ENCODE measurements at regions not wholly inside any gene's neighbourhood (a gene's known extent, or its start where the extent isn't known, plus 50 kb on each side); places are given as distances from the start of the nearest gene placed in this dataset.
A peak's percentile ranks its signal among the peaks of the same experiment; 100 is the strongest.

GRCh38 chrX:92231391-92231790 lies 452.2 kb downstream of the PCDH11X start:
- Mint-ChIP-seq H3K9me3 (ENCODE audit: unreplicated experiment) (no peaks in the 10 kb centered on the region), H3K27ac (ENCODE audit: low read depth, unreplicated experiment) (no peak overlapping the region), H3K27me3 (ENCODE audit: insufficient read depth, unreplicated experiment) (peaks cover 11% of the 10 kb centered on the region), H3K4me1 (ENCODE audit: insufficient read depth, unreplicated experiment) (no peaks in the 10 kb centered on the region), H3K4me3 (ENCODE audit: unreplicated experiment) (no peak overlapping the region), H3K36me3 (ENCODE audit: insufficient read depth, unreplicated experiment) (no peaks in the 10 kb centered on the region)
- intact Hi-C loops (cut with micrococcal nuclease): loop anchor here (5.0 to 10.0 kb wide), 2 partner anchors 543 to 1191 kb away; no protein-coding TSS in a partner anchor
- BruUV-seq (replicated peaks): no TSS peak
- no peak for TF ChIP-seq CTCF (IDR thresholded peaks at IDR 0.05; ENCODE audit: unreplicated experiment)
- no peak for DNase-seq (ENCODE audit: unreplicated experiment)
- POLR2A ChIA-PET: no interaction called here
- CTCF ChIA-PET: interaction anchor here (0.6 to 1.0 kb wide), 5 partner anchors 11 to 1307 kb away, joined by 3 to 7 read pairs (median 4); no protein-coding TSS in a partner anchor

GRCh38 chrX:92232182-92232581 lies 453.0 kb downstream of the PCDH11X start:
- Mint-ChIP-seq H3K4me3 (ENCODE audit: unreplicated experiment) (no peak overlapping the region), H3K27me3 (ENCODE audit: insufficient read depth, unreplicated experiment) (peaks cover 12% of the 10 kb centered on the region), H3K4me1 (ENCODE audit: insufficient read depth, unreplicated experiment) (no peaks in the 10 kb centered on the region), H3K36me3 (ENCODE audit: insufficient read depth, unreplicated experiment) (no peaks in the 10 kb centered on the region), H3K9me3 (ENCODE audit: unreplicated experiment) (no peaks in the 10 kb centered on the region), H3K27ac (ENCODE audit: low read depth, unreplicated experiment) (no peak overlapping the region)
- DNase-seq (ENCODE audit: unreplicated experiment): peak; percentile 31
- intact Hi-C loops (cut with micrococcal nuclease): loop anchor here (2.0 to 10.0 kb wide), 3 partner anchors 543 to 1307 kb away; no protein-coding TSS in a partner anchor
- no TSS peak for BruUV-seq (replicated peaks)
- TF ChIP-seq CTCF (IDR thresholded peaks at IDR 0.05; ENCODE audit: unreplicated experiment): peak; percentile 55
- ChIA-PET POLR2A (no interaction called here), CTCF (interaction anchor here (0.8 to 1.4 kb wide), 3 partner anchors 9 to 1306 kb away, joined by 4 to 6 read pairs (median 5); no protein-coding TSS in a partner anchor)

GRCh38 chrX:92241249-92241648 lies 462.1 kb downstream of the PCDH11X start:
- Mint-ChIP-seq H3K27me3 (ENCODE audit: insufficient read depth, unreplicated experiment) (peaks cover 14% of the 10 kb centered on the region), H3K36me3 (ENCODE audit: insufficient read depth, unreplicated experiment) (no peaks in the 10 kb centered on the region), H3K4me3 (ENCODE audit: unreplicated experiment) (no peak overlapping the region), H3K27ac (ENCODE audit: low read depth, unreplicated experiment) (no peak overlapping the region), H3K9me3 (ENCODE audit: unreplicated experiment) (no peaks in the 10 kb centered on the region), H3K4me1 (ENCODE audit: insufficient read depth, unreplicated experiment) (no peaks in the 10 kb centered on the region)
- BruUV-seq (replicated peaks): no TSS peak
- no peak for TF ChIP-seq CTCF (IDR thresholded peaks at IDR 0.05; ENCODE audit: unreplicated experiment)
- ChIA-PET POLR2A (no interaction called here), CTCF (interaction anchor here (0.8 kb wide), 1 partner anchor 32 kb away, joined by 3 read pairs; no protein-coding TSS in a partner anchor)
- intact Hi-C loops (cut with micrococcal nuclease): no loop called here
- DNase-seq (ENCODE audit: unreplicated experiment): no peak

GRCh38 chrX:92247076-92247475 lies 467.9 kb downstream of the PCDH11X start:
- no TSS peak for BruUV-seq (replicated peaks)
- H3K36me3 Mint-ChIP-seq (ENCODE audit: insufficient read depth, unreplicated experiment): no peaks in the 10 kb centered on the region
- CTCF ChIA-PET: interaction anchor here (1.0 kb wide), 1 partner anchor 9 kb away, joined by 3 read pairs; no protein-coding TSS in a partner anchor
- TF ChIP-seq CTCF (IDR thresholded peaks at IDR 0.05; ENCODE audit: unreplicated experiment): no peak
- intact Hi-C loops (cut with micrococcal nuclease): no loop called here
- POLR2A ChIA-PET: no interaction called here
- DNase-seq (ENCODE audit: unreplicated experiment): peak; percentile 38
- H3K4me1 Mint-ChIP-seq (ENCODE audit: insufficient read depth, unreplicated experiment): no peaks in the 10 kb centered on the region
- H3K4me3 Mint-ChIP-seq (ENCODE audit: unreplicated experiment): no peak overlapping the region
- no peaks in the 10 kb centered on the region for H3K9me3 Mint-ChIP-seq (ENCODE audit: unreplicated experiment)
- no peak overlapping the region for H3K27ac Mint-ChIP-seq (ENCODE audit: low read depth, unreplicated experiment)
- no peaks in the 10 kb centered on the region for H3K27me3 Mint-ChIP-seq (ENCODE audit: insufficient read depth, unreplicated experiment)

All from MCF 10A (cell line).